ENCODE measurements at regions not wholly inside any gene's neighbourhood (a gene's known extent, or its start where the extent isn't known, plus 50 kb on each side); places are given as distances from the start of the nearest gene placed in this dataset.

- no peak for TF ChIP-seq CTCF (IDR thresholded peaks at IDR 0.05)
- no peak for TF ChIP-seq POLR2A (IDR thresholded peaks at IDR 0.05)
Measured at GRCh38 chr6:165944002-165944466, 223.6 kb downstream of the TBXT start.

Measured in lower leg skin (tissue), 3 donors.